ENCODE measurements at regions not wholly inside any gene's neighbourhood (a gene's known extent, or its start where the extent isn't known, plus 50 kb on each side); places are given as distances from the start of the nearest gene placed in this dataset.

- no peaks in the 10 kb centered on the region for H3K9me3 ChIP-seq (ENCODE audit: control insufficient read depth, low read length)
- no peak overlapping the region for H2AK5ac ChIP-seq (ENCODE audit: low read length, severe bottlenecking)
- no peaks in the 10 kb centered on the region for H3K4me1 ChIP-seq (ENCODE audit: control insufficient read depth, insufficient read depth, low read depth, low read length)
- H4K91ac ChIP-seq (ENCODE audit: low read length): no peak overlapping the region
- H2BK120ac ChIP-seq (ENCODE audit: low read depth, low read length): no peak overlapping the region
- no peak overlapping the region for H3K4me2 ChIP-seq (ENCODE audit: low read length, poor library complexity, severe bottlenecking)
- H3K9ac ChIP-seq (ENCODE audit: low read length): no peak overlapping the region
- H2BK15ac ChIP-seq (ENCODE audit: low read depth, poor library complexity, severe bottlenecking): no peak overlapping the region
- no peak overlapping the region for H3K18ac ChIP-seq (ENCODE audit: low read depth in 1 of 2, low read length in 2 of 2)
- H3K14ac ChIP-seq (ENCODE audit: low read length in 2 of 2): no peak overlapping the region
- H3K4ac ChIP-seq (ENCODE audit: low read depth in 1 of 2, low read length in 2 of 2): no peak overlapping the region
- no peak overlapping the region for H2AFZ ChIP-seq (ENCODE audit: low read depth, low read length)
- H2BK12ac ChIP-seq (ENCODE audit: low read length in 2 of 2): no peak overlapping the region
- no CpG with 5 or more reads among the region's 3 CpGs for WGBS
- H3K36me3 ChIP-seq (ENCODE audit: control insufficient read depth in 1 of 2, insufficient read depth in 2 of 2, low read depth in 1 of 2, low read length in 2 of 2): no peaks in the 10 kb centered on the region
- H3K4me3 ChIP-seq (ENCODE audit: insufficient read depth in 1 of 2, low read depth in 1 of 2, low read length in 2 of 2): no peak overlapping the region
- H3K27ac ChIP-seq (ENCODE audit: low read length, poor library complexity, severe bottlenecking): no peak overlapping the region
- DNase-seq: no peak
- H2BK5ac ChIP-seq (ENCODE audit: low read depth, low read length, poor library complexity, severe bottlenecking): no peak overlapping the region
- H3K23ac ChIP-seq (ENCODE audit: low read length in 2 of 2): no peak overlapping the region
- no peak overlapping the region for H4K8ac ChIP-seq (ENCODE audit: low read length)
- no peaks in the 10 kb centered on the region for H3K27me3 ChIP-seq (ENCODE audit: control insufficient read depth in 1 of 2, insufficient read depth in 1 of 2, low read length in 2 of 2)
- no peaks in the 10 kb centered on the region for H3K79me1 ChIP-seq (replicated peaks; ENCODE audit: low read length, poor library complexity, severe bottlenecking)
Measured at GRCh38 chr2:156907806-156908205, 349.7 kb upstream of the GALNT5 start.

- H2AFZ ChIP-seq (ENCODE audit: low read depth, low read length): no peak overlapping the region
- H2BK5ac ChIP-seq (ENCODE audit: low read depth, low read length, poor library complexity, severe bottlenecking): no peak overlapping the region
- H3K4me2 ChIP-seq (ENCODE audit: low read length, poor library complexity, severe bottlenecking): no peak overlapping the region
- peak; percentile 44 for DNase-seq
- H3K36me3 ChIP-seq (ENCODE audit: control insufficient read depth in 1 of 2, insufficient read depth in 2 of 2, low read depth in 1 of 2, low read length in 2 of 2): no peaks in the 10 kb centered on the region
- no peak overlapping the region for H3K14ac ChIP-seq (ENCODE audit: low read length in 2 of 2)
- no peak overlapping the region for H3K27ac ChIP-seq (ENCODE audit: low read length, poor library complexity, severe bottlenecking)
- H3K27me3 ChIP-seq (ENCODE audit: control insufficient read depth in 1 of 2, insufficient read depth in 1 of 2, low read length in 2 of 2): no peaks in the 10 kb centered on the region
- no peak overlapping the region for H2AK5ac ChIP-seq (ENCODE audit: low read length, severe bottlenecking)
- H2BK15ac ChIP-seq (ENCODE audit: low read depth, poor library complexity, severe bottlenecking): no peak overlapping the region
- H3K23ac ChIP-seq (ENCODE audit: low read length in 2 of 2): no peak overlapping the region
- peak overlapping the region; percentile 47 for H3K9ac ChIP-seq (ENCODE audit: low read length)
- no peaks in the 10 kb centered on the region for H3K4me1 ChIP-seq (ENCODE audit: control insufficient read depth, insufficient read depth, low read depth, low read length)
- H3K4me3 ChIP-seq (ENCODE audit: insufficient read depth in 1 of 2, low read depth in 1 of 2, low read length in 2 of 2): no peak overlapping the region
- no peak overlapping the region for H3K4ac ChIP-seq (ENCODE audit: low read depth in 1 of 2, low read length in 2 of 2)
- H4K8ac ChIP-seq (ENCODE audit: low read length): no peak overlapping the region
- no peak overlapping the region for H4K91ac ChIP-seq (ENCODE audit: low read length)
- H3K79me1 ChIP-seq (replicated peaks; ENCODE audit: low read length, poor library complexity, severe bottlenecking): no peaks in the 10 kb centered on the region
- no CpG with 5 or more reads among the region's 1 CpG for WGBS
- H3K18ac ChIP-seq (ENCODE audit: low read depth in 1 of 2, low read length in 2 of 2): no peak overlapping the region
- no peak overlapping the region for H2BK12ac ChIP-seq (ENCODE audit: low read length in 2 of 2)
- no peak overlapping the region for H2BK120ac ChIP-seq (ENCODE audit: low read depth, low read length)
- H3K9me3 ChIP-seq (ENCODE audit: control insufficient read depth, low read length): no peaks in the 10 kb centered on the region
Measured at GRCh38 chr2:156908825-156909224, 348.7 kb upstream of the GALNT5 start.

GRCh38 chr2:156909983-156910382, 347.5 kb upstream of the GALNT5 start:
- no peaks in the 10 kb centered on the region for H3K4me1 ChIP-seq (ENCODE audit: control insufficient read depth, insufficient read depth, low read depth, low read length)
- no peaks in the 10 kb centered on the region for H3K27me3 ChIP-seq (ENCODE audit: control insufficient read depth in 1 of 2, insufficient read depth in 1 of 2, low read length in 2 of 2)
- 98% methylated on average over 2 of the region's 5 CpGs for WGBS
- no peaks in the 10 kb centered on the region for H3K9me3 ChIP-seq (ENCODE audit: control insufficient read depth, low read length)
- no peak overlapping the region for H3K27ac ChIP-seq (ENCODE audit: low read length, poor library complexity, severe bottlenecking)
- H3K4ac ChIP-seq (ENCODE audit: low read depth in 1 of 2, low read length in 2 of 2): no peak overlapping the region
- no peak overlapping the region for H3K4me2 ChIP-seq (ENCODE audit: low read length, poor library complexity, severe bottlenecking)
- no peak overlapping the region for H4K91ac ChIP-seq (ENCODE audit: low read length)
- H2AK5ac ChIP-seq (ENCODE audit: low read length, severe bottlenecking): no peak overlapping the region
- H2AFZ ChIP-seq (ENCODE audit: low read depth, low read length): no peak overlapping the region
- no peak overlapping the region for H2BK12ac ChIP-seq (ENCODE audit: low read length in 2 of 2)
- H2BK120ac ChIP-seq (ENCODE audit: low read depth, low read length): no peak overlapping the region
- no peak overlapping the region for H4K8ac ChIP-seq (ENCODE audit: low read length)
- H3K9ac ChIP-seq (ENCODE audit: low read length): no peak overlapping the region
- no peak overlapping the region for H3K14ac ChIP-seq (ENCODE audit: low read length in 2 of 2)
- no peak overlapping the region for H3K18ac ChIP-seq (ENCODE audit: low read depth in 1 of 2, low read length in 2 of 2)
- H3K23ac ChIP-seq (ENCODE audit: low read length in 2 of 2): no peak overlapping the region
- no peak overlapping the region for H2BK15ac ChIP-seq (ENCODE audit: low read depth, poor library complexity, severe bottlenecking)
- H2BK5ac ChIP-seq (ENCODE audit: low read depth, low read length, poor library complexity, severe bottlenecking): no peak overlapping the region
- no peak overlapping the region for H3K4me3 ChIP-seq (ENCODE audit: insufficient read depth in 1 of 2, low read depth in 1 of 2, low read length in 2 of 2)
- no peaks in the 10 kb centered on the region for H3K79me1 ChIP-seq (replicated peaks; ENCODE audit: low read length, poor library complexity, severe bottlenecking)
- DNase-seq: no peak
- no peaks in the 10 kb centered on the region for H3K36me3 ChIP-seq (ENCODE audit: control insufficient read depth in 1 of 2, insufficient read depth in 2 of 2, low read depth in 1 of 2, low read length in 2 of 2)

DNA sequence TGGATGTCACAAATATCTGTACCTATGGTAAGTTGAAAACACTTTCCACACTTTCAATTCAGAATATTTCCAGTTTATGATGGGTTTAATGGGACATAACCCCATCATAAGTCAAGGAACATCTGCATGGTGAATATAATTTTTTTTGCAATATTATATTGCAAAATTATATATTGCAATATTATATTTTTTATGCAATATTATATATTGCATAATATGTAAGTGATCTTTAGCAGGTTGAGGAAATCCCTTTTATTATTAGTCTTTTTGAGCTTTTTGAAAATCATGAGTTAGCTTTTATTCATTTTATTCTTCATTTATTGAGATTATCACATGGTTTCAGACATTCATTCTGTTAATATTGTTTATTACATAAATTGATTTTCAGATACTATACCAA, 342.2 kb upstream of the GALNT5 start:
- H3K4me1 ChIP-seq (ENCODE audit: control insufficient read depth, insufficient read depth, low read depth, low read length): no peaks in the 10 kb centered on the region
- H2BK15ac ChIP-seq (ENCODE audit: low read depth, poor library complexity, severe bottlenecking): no peak overlapping the region
- no peak overlapping the region for H4K8ac ChIP-seq (ENCODE audit: low read length)
- H2AFZ ChIP-seq (ENCODE audit: low read depth, low read length): no peak overlapping the region
- H3K18ac ChIP-seq (ENCODE audit: low read depth in 1 of 2, low read length in 2 of 2): no peak overlapping the region
- H2BK120ac ChIP-seq (ENCODE audit: low read depth, low read length): no peak overlapping the region
- no peaks in the 10 kb centered on the region for H3K79me1 ChIP-seq (replicated peaks; ENCODE audit: low read length, poor library complexity, severe bottlenecking)
- no peak overlapping the region for H3K4me2 ChIP-seq (ENCODE audit: low read length, poor library complexity, severe bottlenecking)
- H2BK12ac ChIP-seq (ENCODE audit: low read length in 2 of 2): no peak overlapping the region
- H4K91ac ChIP-seq (ENCODE audit: low read length): no peak overlapping the region
- no peak overlapping the region for H3K4ac ChIP-seq (ENCODE audit: low read depth in 1 of 2, low read length in 2 of 2)
- no peak overlapping the region for H3K14ac ChIP-seq (ENCODE audit: low read length in 2 of 2)
- no peak for DNase-seq
- no peaks in the 10 kb centered on the region for H3K27me3 ChIP-seq (ENCODE audit: control insufficient read depth in 1 of 2, insufficient read depth in 1 of 2, low read length in 2 of 2)
- no peak overlapping the region for H3K27ac ChIP-seq (ENCODE audit: low read length, poor library complexity, severe bottlenecking)
- H3K9me3 ChIP-seq (ENCODE audit: control insufficient read depth, low read length): no peaks in the 10 kb centered on the region
- no peak overlapping the region for H2AK5ac ChIP-seq (ENCODE audit: low read length, severe bottlenecking)
- H3K9ac ChIP-seq (ENCODE audit: low read length): no peak overlapping the region
- no peak overlapping the region for H3K4me3 ChIP-seq (ENCODE audit: insufficient read depth in 1 of 2, low read depth in 1 of 2, low read length in 2 of 2)
- no peak overlapping the region for H2BK5ac ChIP-seq (ENCODE audit: low read depth, low read length, poor library complexity, severe bottlenecking)
- no peak overlapping the region for H3K23ac ChIP-seq (ENCODE audit: low read length in 2 of 2)
- H3K36me3 ChIP-seq (ENCODE audit: control insufficient read depth in 1 of 2, insufficient read depth in 2 of 2, low read depth in 1 of 2, low read length in 2 of 2): no peaks in the 10 kb centered on the region
